Stomach (tissue), 4 donors: ENCODE measurements at regions not wholly inside any gene's neighbourhood (a gene's known extent, or its start where the extent isn't known, plus 50 kb on each side); places are given as distances from the start of the nearest gene placed in this dataset.

Source experiments
- EP300 ChIP-seq: sonication (generic); formaldehyde crosslinking; IDR thresholded peaks from one replicate; pipeline ENCODE4 v1.6.1; 2017; ENCODE audit warnings: antibody characterized with exemption
- POLR2A ChIP-seq, 4 donors: fragments of 450-650 bp; IDR thresholded peaks; one replicate each; pipeline ENCODE4 v1.6.1; 2016; ENCODE audit warnings: antibody characterized with exemption in 4 of 4, control low read depth in 2 of 4, mild to moderate bottlenecking in 1 of 4, moderate library complexity in 1 of 4
- TF ChIP-seq, protein P1 (sequence below), 7 experiments: fragments of 450-650 bp in 4 of 7; fragments of 200-600 bp in 3 of 7; sonication (generic) in 3 of 7; IDR thresholded peaks; one replicate each; pipeline ENCODE4 v1.5.1; 2016 to 2019; ENCODE audit warnings: antibody characterized with exemption in 7 of 7, control low read depth in 2 of 7, mild to moderate bottlenecking in 1 of 7

DNA sequence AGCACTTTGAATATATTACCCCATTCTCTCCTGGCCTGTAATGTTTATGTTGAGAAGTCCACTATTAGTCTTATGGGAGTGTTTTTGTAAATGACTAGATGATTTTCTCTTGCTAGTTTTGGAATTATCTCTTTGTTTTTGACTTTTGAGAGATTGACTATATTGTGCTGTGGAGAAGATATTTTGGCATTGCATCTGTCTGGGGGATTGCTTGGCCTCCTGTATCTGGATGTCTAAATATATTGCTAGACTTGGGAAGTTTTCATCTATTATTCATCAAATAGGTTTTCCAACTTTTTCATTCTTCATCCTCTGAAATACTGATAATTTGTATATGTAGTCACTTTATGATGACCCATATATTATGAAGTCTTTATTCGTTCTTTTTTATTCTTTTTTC lies 277.1 kb upstream of the PCDH15 start:
- TF ChIP-seq, protein P1, sequence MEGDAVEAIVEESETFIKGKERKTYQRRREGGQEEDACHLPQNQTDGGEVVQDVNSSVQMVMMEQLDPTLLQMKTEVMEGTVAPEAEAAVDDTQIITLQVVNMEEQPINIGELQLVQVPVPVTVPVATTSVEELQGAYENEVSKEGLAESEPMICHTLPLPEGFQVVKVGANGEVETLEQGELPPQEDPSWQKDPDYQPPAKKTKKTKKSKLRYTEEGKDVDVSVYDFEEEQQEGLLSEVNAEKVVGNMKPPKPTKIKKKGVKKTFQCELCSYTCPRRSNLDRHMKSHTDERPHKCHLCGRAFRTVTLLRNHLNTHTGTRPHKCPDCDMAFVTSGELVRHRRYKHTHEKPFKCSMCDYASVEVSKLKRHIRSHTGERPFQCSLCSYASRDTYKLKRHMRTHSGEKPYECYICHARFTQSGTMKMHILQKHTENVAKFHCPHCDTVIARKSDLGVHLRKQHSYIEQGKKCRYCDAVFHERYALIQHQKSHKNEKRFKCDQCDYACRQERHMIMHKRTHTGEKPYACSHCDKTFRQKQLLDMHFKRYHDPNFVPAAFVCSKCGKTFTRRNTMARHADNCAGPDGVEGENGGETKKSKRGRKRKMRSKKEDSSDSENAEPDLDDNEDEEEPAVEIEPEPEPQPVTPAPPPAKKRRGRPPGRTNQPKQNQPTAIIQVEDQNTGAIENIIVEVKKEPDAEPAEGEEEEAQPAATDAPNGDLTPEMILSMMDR (IDR thresholded peaks at IDR 0.05): no peak
- TF ChIP-seq EP300 (no peak), POLR2A (IDR thresholded peaks at IDR 0.05) (no peak)
